Endothelial cell of umbilical vein (primary cell): ENCODE measurements at regions not wholly inside any gene's neighbourhood (a gene's known extent, or its start where the extent isn't known, plus 50 kb on each side); places are given as distances from the start of the nearest gene placed in this dataset.

ENCODE experiments used
- BruUV-seq: library from RNA; stranded (reverse); fragments of 400-500 nt; replicated peaks from 2 replicates; lab custom pipeline; 2021; lab: Mats Ljungman, UMichigan
- CTCF ChIA-PET: fragments of 300-600, 350-600 bp; sonication (Branson Sonifier 250); formaldehyde crosslinking; loops from one replicate; lab custom pipeline; 2021; ENCODE audit warnings: antibody characterized with exemption, inconsistent platforms; lab: Charles Lee
- POLR2A ChIA-PET: fragments of 300-600, 350-600 bp; sonication (Branson Sonifier 250); formaldehyde crosslinking; loops from one replicate; lab custom pipeline; 2021; ENCODE audit warnings: antibody characterized with exemption, inconsistent platforms; lab: Charles Lee
- DNase-seq: peaks from one replicate; pipeline ENCODE4 v3.0.0-alpha.2; 2011; ENCODE audit warnings: low read depth, low spot score
- FAIRE-seq: peaks from 2 replicates; lab custom pipeline; 2011; peaks lifted over from hg19 to GRCh38; lab: Jason Lieb, UNC
- H2AFZ ChIP-seq: 2 replicates; pipeline ENCODE4 v1.6.0; 2012; ENCODE audit warnings: low read depth, low read length, control low read depth, inconsistent platforms
- H3K27ac ChIP-seq: 2 replicates; pipeline ENCODE4 v1.5.1; 2011; ENCODE audit warnings: low read depth, mild to moderate bottlenecking, control low read depth, low read length, moderate library complexity; ENCODE audit not compliant: insufficient read depth
- H3K27me3 ChIP-seq, 2 experiments: 2 replicates each; pipeline versions ENCODE4 v1.6.0 to v1.6.1; 2011; ENCODE audit warnings: low read length in 2 of 2, mixed read lengths in 1 of 2; ENCODE audit not compliant: control insufficient read depth in 2 of 2, insufficient read depth in 2 of 2
- H3K36me3 ChIP-seq, 2 experiments: 2 replicates in 1 of 2; 3 replicates in 1 of 2; pipeline ENCODE4 v1.5.1; 2011; ENCODE audit warnings: low read length in 2 of 2, mild to moderate bottlenecking in 1 of 2, moderate library complexity in 1 of 2; ENCODE audit not compliant: control insufficient read depth in 2 of 2, insufficient read depth in 2 of 2; ENCODE audit errors: extremely low read depth in 1 of 2
- H3K4me1 ChIP-seq: 3 replicates; pipeline ENCODE4 v1.5.1; 2011; ENCODE audit warnings: mild to moderate bottlenecking, low read length; ENCODE audit not compliant: control insufficient read depth, insufficient read depth; ENCODE audit errors: extremely low read depth
- H3K4me2 ChIP-seq: 2 replicates; pipeline ENCODE4 v1.6.1; 2011; ENCODE audit warnings: low read length, control low read depth, mixed read lengths; ENCODE audit not compliant: insufficient read depth
- H3K4me3 ChIP-seq, 3 experiments: fragments of 200-600 bp in 1 of 3; sonication (generic), shearing (Covaris generic) in 1 of 3; replicated peaks in 1 of 3; 2 replicates each; pipeline ENCODE4 v1.5.1; 2011 to 2016; ENCODE audit warnings: control low read depth in 3 of 3, low read length in 3 of 3, mild to moderate bottlenecking in 2 of 3, inconsistent platforms in 1 of 3, low read depth in 1 of 3, moderate library complexity in 1 of 3; ENCODE audit not compliant: insufficient read depth in 1 of 3
- H3K79me2 ChIP-seq: 2 replicates; pipeline ENCODE4 v1.6.0; 2012; ENCODE audit warnings: low read length, inconsistent platforms; ENCODE audit not compliant: control insufficient read depth, insufficient read depth
- H3K9ac ChIP-seq: replicated peaks from 2 replicates; pipeline ENCODE3; 2011; ENCODE audit warnings: low read length, control low read depth; ENCODE audit not compliant: insufficient read depth; ENCODE audit errors: extremely low read depth
- H3K9me1 ChIP-seq: replicated peaks from 3 replicates; pipeline ENCODE4 v1.6.0; 2011; ENCODE audit warnings: mild to moderate bottlenecking, low read length; ENCODE audit not compliant: control insufficient read depth, insufficient read depth; ENCODE audit errors: extremely low read depth
- H3K9me3 ChIP-seq: replicated peaks from 2 replicates; pipeline ENCODE4 v1.5.1; 2012; ENCODE audit warnings: low read length, inconsistent platforms; ENCODE audit not compliant: control insufficient read depth, insufficient read depth
- H4K20me1 ChIP-seq: replicated peaks from 2 replicates; pipeline ENCODE3; 2011; ENCODE audit warnings: mild to moderate bottlenecking, low read length; ENCODE audit not compliant: control insufficient read depth, insufficient read depth; ENCODE audit errors: extremely low read depth
- EZH2 ChIP-seq: IDR thresholded peaks from 2 replicates; pipeline ENCODE4 v1.6.1; 2012; ENCODE audit warnings: borderline replicate concordance, low read depth, mild to moderate bottlenecking, moderate library complexity, low read length, inconsistent platforms; ENCODE audit not compliant: severe bottlenecking
- FOS ChIP-seq: IDR thresholded peaks from 2 replicates; pipeline ENCODE4 v1.6.1; 2011; ENCODE audit warnings: mild to moderate bottlenecking, low read length, moderate library complexity, borderline replicate concordance; ENCODE audit not compliant: insufficient read depth
- GATA2 ChIP-seq: IDR thresholded peaks from 2 replicates; pipeline ENCODE4 v1.7.0; 2011; ENCODE audit warnings: low read depth, mild to moderate bottlenecking, moderate library complexity, mixed read lengths, low read length; ENCODE audit not compliant: insufficient read length, insufficient read depth
- JUN ChIP-seq: IDR thresholded peaks from 2 replicates; pipeline ENCODE4 v1.6.1; 2011; ENCODE audit warnings: borderline replicate concordance, low read depth; ENCODE audit not compliant: insufficient read length, insufficient read depth
- MAX ChIP-seq: IDR thresholded peaks from 2 replicates; pipeline ENCODE4 v1.6.1; 2011; ENCODE audit not compliant: insufficient read depth, insufficient read length
- MYC ChIP-seq: IDR thresholded peaks from one replicate; pipeline ENCODE4 v1.6.1; 2011; ENCODE audit warnings: mild to moderate bottlenecking, low read depth, low read length
- POLR2A ChIP-seq: IDR thresholded peaks from 2 replicates; pipeline ENCODE4 v1.6.1; 2012; ENCODE audit warnings: low read depth, mild to moderate bottlenecking, control low read depth, low read length
- POLR2AphosphoS5 ChIP-seq: IDR thresholded peaks from 2 replicates; pipeline ENCODE4 v1.6.1; 2012; ENCODE audit warnings: low read depth, mild to moderate bottlenecking, control low read depth, low read length, moderate library complexity; ENCODE audit not compliant: insufficient read depth
- dilution Hi-C: fragments of 300-500 bp; cut with MboI; formaldehyde crosslinking; loops from one replicate; pipeline ENCODE4 v1.15.0; 2019; ENCODE audit warnings: low sequenced_read_pairs; ENCODE audit not compliant: extremely low pct_ligation_motif_present
- intact Hi-C: fragments of 100-400 bp; cut with micrococcal nuclease; formaldehyde crosslinking; loops from one replicate; pipeline ENCODE4 v1.10.0; 2022
- TF ChIP-seq, protein P1 (sequence below), 2 donors: IDR thresholded peaks; 1 replicate in 1 of 2; 2 replicates in 1 of 2; pipeline ENCODE4 v1.5.1; 2011; ENCODE audit warnings: low read length in 2 of 2, mild to moderate bottlenecking in 2 of 2, moderate library complexity in 2 of 2, control low read depth in 1 of 2, inconsistent platforms in 1 of 2, low read depth in 1 of 2; ENCODE audit not compliant: insufficient read depth in 1 of 2; ENCODE audit errors: extremely low read depth in 1 of 2

GRCh38 chr9:26193237-26193636 lies 515.0 kb upstream of the TUSC1 start:
- Histone ChIP-seq H3K9me1 (no peaks in the 10 kb centered on the region), H2AFZ (no peak overlapping the region), H3K79me2 (no peaks in the 10 kb centered on the region), H3K27me3 (no peaks in the 10 kb centered on the region), H4K20me1 (no peaks in the 10 kb centered on the region), H3K9ac (no peak overlapping the region), H3K27ac (no peak overlapping the region), H3K4me1 (no peaks in the 10 kb centered on the region), H3K4me2 (no peak overlapping the region), H3K9me3 (no peaks in the 10 kb centered on the region), H3K36me3 (no peaks in the 10 kb centered on the region), H3K4me3 (no peak overlapping the region)
- ChIA-PET POLR2A (no interaction called here), CTCF (no interaction called here)
- FAIRE-seq (no peak), DNase-seq (no peak)
- intact Hi-C loops, result no loop called here
- dilution Hi-C loops, result no loop called here
- TF ChIP-seq MYC, result no peak
- no peak for TF ChIP-seq FOS
- TF ChIP-seq GATA2, result no peak
- TF ChIP-seq EZH2, result no peak
- no peak for TF ChIP-seq JUN
- BruUV-seq, result no TSS peak

DNA sequence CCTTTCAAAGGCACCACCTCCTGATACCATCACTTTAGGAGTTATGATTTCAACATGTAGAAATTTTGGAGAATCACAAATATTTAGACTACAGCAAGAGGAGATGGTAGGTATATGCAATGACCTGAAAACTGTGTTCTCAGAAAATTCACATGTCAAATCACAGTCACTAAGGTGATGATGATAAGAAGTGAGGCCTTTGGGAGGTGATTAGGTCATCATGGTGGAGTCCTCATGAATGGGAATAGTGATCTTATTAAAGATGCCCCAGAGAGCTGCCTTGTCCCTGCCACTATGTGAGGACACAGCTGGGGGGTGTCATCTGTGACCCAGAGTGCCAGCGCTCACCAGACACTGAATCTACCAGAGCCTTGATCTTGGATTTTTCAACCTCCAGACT lies 513.5 kb upstream of the TUSC1 start:
- DNase-seq, result no peak
- Histone ChIP-seq H3K4me1 (no peaks in the 10 kb centered on the region), H3K9me3 (no peaks in the 10 kb centered on the region), H2AFZ (no peak overlapping the region), H4K20me1 (no peaks in the 10 kb centered on the region), H3K9ac (no peak overlapping the region), H3K36me3 (no peaks in the 10 kb centered on the region), H3K27ac (no peak overlapping the region), H3K4me3 (no peak overlapping the region), H3K27me3 (no peaks in the 10 kb centered on the region), H3K4me2 (no peak overlapping the region), H3K9me1 (no peaks in the 10 kb centered on the region), H3K79me2 (no peaks in the 10 kb centered on the region)
- ChIA-PET CTCF (interaction anchor here (1.0 kb wide), 1 partner anchor 135 kb away, joined by 3 read pairs; no protein-coding TSS in a partner anchor), POLR2A (no interaction called here)
- intact Hi-C loops (no loop called here), dilution Hi-C loops (no loop called here)
- TF ChIP-seq POLR2A, result no peak
- TF ChIP-seq POLR2AphosphoS5, result no peak
- TF ChIP-seq, protein P1, sequence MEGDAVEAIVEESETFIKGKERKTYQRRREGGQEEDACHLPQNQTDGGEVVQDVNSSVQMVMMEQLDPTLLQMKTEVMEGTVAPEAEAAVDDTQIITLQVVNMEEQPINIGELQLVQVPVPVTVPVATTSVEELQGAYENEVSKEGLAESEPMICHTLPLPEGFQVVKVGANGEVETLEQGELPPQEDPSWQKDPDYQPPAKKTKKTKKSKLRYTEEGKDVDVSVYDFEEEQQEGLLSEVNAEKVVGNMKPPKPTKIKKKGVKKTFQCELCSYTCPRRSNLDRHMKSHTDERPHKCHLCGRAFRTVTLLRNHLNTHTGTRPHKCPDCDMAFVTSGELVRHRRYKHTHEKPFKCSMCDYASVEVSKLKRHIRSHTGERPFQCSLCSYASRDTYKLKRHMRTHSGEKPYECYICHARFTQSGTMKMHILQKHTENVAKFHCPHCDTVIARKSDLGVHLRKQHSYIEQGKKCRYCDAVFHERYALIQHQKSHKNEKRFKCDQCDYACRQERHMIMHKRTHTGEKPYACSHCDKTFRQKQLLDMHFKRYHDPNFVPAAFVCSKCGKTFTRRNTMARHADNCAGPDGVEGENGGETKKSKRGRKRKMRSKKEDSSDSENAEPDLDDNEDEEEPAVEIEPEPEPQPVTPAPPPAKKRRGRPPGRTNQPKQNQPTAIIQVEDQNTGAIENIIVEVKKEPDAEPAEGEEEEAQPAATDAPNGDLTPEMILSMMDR (IDR thresholded peaks at IDR 0.05; ENCODE audit: extremely low read depth in 1 of 2, insufficient read depth in 1 of 2, low read depth in 1 of 2, low read length in 2 of 2), result no peak
- no peak for TF ChIP-seq FOS
- TF ChIP-seq EZH2, result no peak
- no peak for TF ChIP-seq MYC
- TF ChIP-seq MAX, result no peak
- no TSS peak for BruUV-seq
- no peak for FAIRE-seq
